Osteocyte (in vitro differentiated cells): ENCODE measurements at regions not wholly inside any gene's neighbourhood (a gene's known extent, or its start where the extent isn't known, plus 50 kb on each side); places are given as distances from the start of the nearest gene placed in this dataset.

ENCODE experiments used
- DNase-seq: peaks from one replicate; pipeline ENCODE4 v3.0.0; 2021; ENCODE audit warnings: mixed read lengths; ENCODE audit not compliant: unreplicated experiment; ENCODE audit errors: extremely low spot score
- H3K27ac Mint-ChIP-seq: one replicate; pipeline ENCODE4 v1.8.0; 2021; ENCODE audit warnings: mild to moderate bottlenecking, mixed read lengths; ENCODE audit not compliant: unreplicated experiment
- H3K27me3 Mint-ChIP-seq: one replicate; pipeline ENCODE4 v1.8.0; 2021; ENCODE audit warnings: mixed read lengths; ENCODE audit not compliant: unreplicated experiment
- H3K36me3 Mint-ChIP-seq: one replicate; pipeline ENCODE4 v1.8.0; 2021; ENCODE audit warnings: mixed read lengths; ENCODE audit not compliant: unreplicated experiment
- H3K4me1 Mint-ChIP-seq: one replicate; pipeline ENCODE4 v1.8.0; 2021; ENCODE audit warnings: mixed read lengths; ENCODE audit not compliant: unreplicated experiment
- H3K4me3 Mint-ChIP-seq: one replicate; pipeline ENCODE4 v1.8.0; 2021; ENCODE audit warnings: mild to moderate bottlenecking, moderate library complexity, mixed read lengths; ENCODE audit not compliant: unreplicated experiment
- H3K9me3 Mint-ChIP-seq: one replicate; pipeline ENCODE4 v1.8.0; 2021; ENCODE audit warnings: mixed read lengths; ENCODE audit not compliant: unreplicated experiment
- TF ChIP-seq, protein P1 (sequence below): fragments of 200-600 bp; sonication (generic); IDR thresholded peaks from 2 replicates; pipeline ENCODE4 v1.5.0; 2021; ENCODE audit warnings: antibody characterized with exemption, mild to moderate bottlenecking, moderate library complexity

DNA sequence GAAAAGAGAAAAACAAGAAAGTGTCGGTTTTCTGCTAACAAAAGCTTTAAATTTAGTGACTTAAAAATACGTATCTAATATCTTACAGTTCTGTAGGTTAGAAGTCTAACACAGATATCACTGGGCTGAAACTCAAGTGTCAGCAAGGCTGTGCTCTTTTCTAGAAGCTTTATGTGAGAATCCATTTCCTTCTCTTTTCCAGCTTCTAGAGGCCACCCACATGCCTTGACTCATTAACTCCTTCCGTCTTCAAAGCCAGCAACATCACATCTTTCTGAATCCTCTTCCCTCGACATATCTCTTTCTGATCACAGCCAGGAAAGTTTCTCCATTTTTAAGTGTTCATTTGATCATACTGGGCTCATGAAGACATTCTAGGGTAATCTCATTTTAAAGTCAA lies 262.0 kb downstream of the MAFB start:
- peak; percentile 2 for DNase-seq
- H3K27ac Mint-ChIP-seq = no peak overlapping the region

GRCh38 chr20:40424695-40425094 lies 264.3 kb downstream of the MAFB start:
- TF ChIP-seq, protein P1, sequence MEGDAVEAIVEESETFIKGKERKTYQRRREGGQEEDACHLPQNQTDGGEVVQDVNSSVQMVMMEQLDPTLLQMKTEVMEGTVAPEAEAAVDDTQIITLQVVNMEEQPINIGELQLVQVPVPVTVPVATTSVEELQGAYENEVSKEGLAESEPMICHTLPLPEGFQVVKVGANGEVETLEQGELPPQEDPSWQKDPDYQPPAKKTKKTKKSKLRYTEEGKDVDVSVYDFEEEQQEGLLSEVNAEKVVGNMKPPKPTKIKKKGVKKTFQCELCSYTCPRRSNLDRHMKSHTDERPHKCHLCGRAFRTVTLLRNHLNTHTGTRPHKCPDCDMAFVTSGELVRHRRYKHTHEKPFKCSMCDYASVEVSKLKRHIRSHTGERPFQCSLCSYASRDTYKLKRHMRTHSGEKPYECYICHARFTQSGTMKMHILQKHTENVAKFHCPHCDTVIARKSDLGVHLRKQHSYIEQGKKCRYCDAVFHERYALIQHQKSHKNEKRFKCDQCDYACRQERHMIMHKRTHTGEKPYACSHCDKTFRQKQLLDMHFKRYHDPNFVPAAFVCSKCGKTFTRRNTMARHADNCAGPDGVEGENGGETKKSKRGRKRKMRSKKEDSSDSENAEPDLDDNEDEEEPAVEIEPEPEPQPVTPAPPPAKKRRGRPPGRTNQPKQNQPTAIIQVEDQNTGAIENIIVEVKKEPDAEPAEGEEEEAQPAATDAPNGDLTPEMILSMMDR = no peak
- Mint-ChIP-seq H3K27me3 (peaks cover 13% of the 10 kb centered on the region), H3K9me3 (no peaks in the 10 kb centered on the region), H3K4me3 (no peak overlapping the region), H3K4me1 (no peaks in the 10 kb centered on the region), H3K36me3 (no peaks in the 10 kb centered on the region), H3K27ac (no peak overlapping the region)
- DNase-seq = no peak

More for the DNA sequence above, 262.0 kb downstream of the MAFB start:
- H3K27me3 Mint-ChIP-seq = peaks cover 16% of the 10 kb centered on the region
- TF ChIP-seq, protein P1 = no peak
- no peak overlapping the region for H3K4me3 Mint-ChIP-seq
- H3K9me3 Mint-ChIP-seq = no peaks in the 10 kb centered on the region
- no peaks in the 10 kb centered on the region for H3K36me3 Mint-ChIP-seq
- H3K4me1 Mint-ChIP-seq = no peaks in the 10 kb centered on the region

GRCh38 chr20:40422656-40423055 lies 266.4 kb downstream of the MAFB start:
- Mint-ChIP-seq H3K4me3 (no peak overlapping the region), H3K27ac (no peak overlapping the region), H3K9me3 (no peaks in the 10 kb centered on the region), H3K36me3 (no peaks in the 10 kb centered on the region), H3K27me3 (peaks cover 19% of the 10 kb centered on the region), H3K4me1 (no peaks in the 10 kb centered on the region)
- DNase-seq = no peak
- TF ChIP-seq, protein P1 = no peak

DNA sequence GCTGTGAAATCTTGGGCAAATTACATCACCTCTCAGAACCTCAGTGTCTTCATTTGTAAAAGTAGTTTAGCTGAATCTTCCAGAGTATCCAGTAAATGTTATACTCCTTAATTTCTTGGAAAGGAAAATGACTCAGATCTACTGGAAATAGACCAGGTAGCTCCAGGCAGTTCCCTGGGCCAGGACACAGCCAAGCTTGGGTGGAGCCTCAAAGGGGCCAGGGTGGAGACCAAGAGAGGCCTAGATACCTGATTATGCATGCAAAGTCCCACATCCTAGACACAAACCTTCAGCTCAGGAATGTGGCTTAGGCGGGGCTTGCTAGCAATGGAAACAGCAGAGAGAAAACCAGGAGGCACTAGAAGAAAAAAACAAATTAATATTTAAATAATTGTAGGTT lies 272.8 kb downstream of the MAFB start:
- peaks cover 7% of the 10 kb centered on the region for H3K9me3 Mint-ChIP-seq

GRCh38 chr20:40414843-40415615 lies 274.0 kb downstream of the MAFB start:
- Mint-ChIP-seq H3K9me3 (peaks cover 7% of the 10 kb centered on the region), H3K4me1 (no peaks in the 10 kb centered on the region), H3K27ac (no peak overlapping the region), H3K36me3 (no peaks in the 10 kb centered on the region), H3K4me3 (no peak overlapping the region), H3K27me3 (peaks cover 25% of the 10 kb centered on the region)
- TF ChIP-seq, protein P1 = no peak
- DNase-seq = peak; percentile 30

More for the DNA sequence above, 272.8 kb downstream of the MAFB start:
- DNase-seq = peak; percentile 30
- no peak overlapping the region for H3K4me3 Mint-ChIP-seq
- no peaks in the 10 kb centered on the region for H3K4me1 Mint-ChIP-seq
- H3K36me3 Mint-ChIP-seq = no peaks in the 10 kb centered on the region
- TF ChIP-seq, protein P1 = no peak
- no peak overlapping the region for H3K27ac Mint-ChIP-seq
- peaks cover 23% of the 10 kb centered on the region for H3K27me3 Mint-ChIP-seq
